ENCODE measurements at regions not wholly inside any gene's neighbourhood (a gene's known extent, or its start where the extent isn't known, plus 50 kb on each side); places are given as distances from the start of the nearest gene placed in this dataset.

- Histone ChIP-seq H2AFZ (ENCODE audit: low read length) (no peak overlapping the region), H3K4me2 (ENCODE audit: low read depth, low read length, poor library complexity, severe bottlenecking) (no peak overlapping the region)
Measured at GRCh38 chr2:7437141-7437540, 519.9 kb downstream of the RNF144A start.

GRCh38 chr2:7437716-7438632 is 520.8 kb downstream of the RNF144A start:
- H3K9ac ChIP-seq (ENCODE audit: low read depth, low read length, poor library complexity, severe bottlenecking) = no peak overlapping the region
- H3K9me2 ChIP-seq (replicated peaks; ENCODE audit: low read depth, low read length) = no peaks in the 10 kb centered on the region
- H3K4me2 ChIP-seq (ENCODE audit: low read depth, low read length, poor library complexity, severe bottlenecking) = no peak overlapping the region
- TF ChIP-seq CTCF (conservative IDR thresholded peaks at IDR 0.05; ENCODE audit: low read length) = no peak
- no peak for TF ChIP-seq EZH2phosphoT487 (IDR thresholded peaks at IDR 0.05; ENCODE audit: borderline replicate concordance)
- H3K27me3 ChIP-seq (ENCODE audit: insufficient read depth, low read length, poor library complexity, severe bottlenecking) = no peaks in the 10 kb centered on the region
- no peaks in the 10 kb centered on the region for H3F3A ChIP-seq (ENCODE audit: low read depth)
- H2AFZ ChIP-seq (ENCODE audit: low read length) = no peak overlapping the region
- no peaks in the 10 kb centered on the region for H3K79me2 ChIP-seq (ENCODE audit: insufficient read depth, low read length)
- no peaks in the 10 kb centered on the region for H4K20me1 ChIP-seq (ENCODE audit: insufficient read depth, low read length, poor library complexity, severe bottlenecking)
- H3K4me1 ChIP-seq (ENCODE audit: insufficient read depth, low read length, poor library complexity, severe bottlenecking) = no peaks in the 10 kb centered on the region
- no peaks in the 10 kb centered on the region for H3K36me3 ChIP-seq (ENCODE audit: insufficient read depth, low read length)
- H3K4me3 ChIP-seq (ENCODE audit: low read length, poor library complexity, severe bottlenecking) = no peak overlapping the region
- no peaks in the 10 kb centered on the region; the same call in 1 of the 2 replicates for H3K9me3 ChIP-seq (ENCODE audit: insufficient read depth, low read depth, low read length)

More at GRCh38 chr2:7437141-7437540, 519.9 kb downstream of the RNF144A start:
- Histone ChIP-seq H3K36me3 (ENCODE audit: insufficient read depth, low read length) (no peaks in the 10 kb centered on the region), H3K9me3 (ENCODE audit: insufficient read depth, low read depth, low read length) (no peaks in the 10 kb centered on the region; the same call in 1 of the 2 replicates), H3K4me1 (ENCODE audit: insufficient read depth, low read length, poor library complexity, severe bottlenecking) (no peaks in the 10 kb centered on the region), H3K9ac (ENCODE audit: low read depth, low read length, poor library complexity, severe bottlenecking) (no peak overlapping the region), H3K4me3 (ENCODE audit: low read length, poor library complexity, severe bottlenecking) (no peak overlapping the region), H3F3A (ENCODE audit: low read depth) (no peaks in the 10 kb centered on the region), H4K20me1 (ENCODE audit: insufficient read depth, low read length, poor library complexity, severe bottlenecking) (no peaks in the 10 kb centered on the region), H3K27me3 (ENCODE audit: insufficient read depth, low read length, poor library complexity, severe bottlenecking) (no peaks in the 10 kb centered on the region), H3K9me2 (replicated peaks; ENCODE audit: low read depth, low read length) (no peaks in the 10 kb centered on the region), H3K79me2 (ENCODE audit: insufficient read depth, low read length) (no peaks in the 10 kb centered on the region)
- no peak for TF ChIP-seq EZH2phosphoT487 (IDR thresholded peaks at IDR 0.05; ENCODE audit: borderline replicate concordance)
- no peak for TF ChIP-seq CTCF (conservative IDR thresholded peaks at IDR 0.05; ENCODE audit: low read length)

DNA sequence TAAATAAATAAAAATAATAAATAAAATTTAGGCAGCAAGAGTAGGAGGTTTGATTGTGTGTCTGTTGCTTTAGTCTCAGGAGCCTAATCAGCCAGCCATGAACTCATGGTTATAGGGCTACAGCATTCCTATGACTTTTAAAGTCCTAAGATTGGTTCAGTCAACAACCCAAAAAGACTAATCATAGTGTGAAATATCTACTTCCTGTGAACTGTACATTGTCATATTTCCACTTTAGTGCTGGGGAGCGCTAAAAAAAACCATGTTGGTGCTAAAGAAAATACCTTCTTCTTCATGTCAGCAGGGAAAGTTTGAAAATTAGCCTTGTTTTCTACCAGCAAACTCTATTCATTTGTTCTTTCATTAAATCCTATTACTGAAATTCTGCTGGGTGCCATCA is 521.6 kb downstream of the RNF144A start:
- Histone ChIP-seq H3K4me2 (ENCODE audit: low read depth, low read length, poor library complexity, severe bottlenecking) (no peak overlapping the region), H3K36me3 (ENCODE audit: insufficient read depth, low read length) (no peaks in the 10 kb centered on the region), H3K9ac (ENCODE audit: low read depth, low read length, poor library complexity, severe bottlenecking) (no peak overlapping the region), H4K20me1 (ENCODE audit: insufficient read depth, low read length, poor library complexity, severe bottlenecking) (no peaks in the 10 kb centered on the region), H2AFZ (ENCODE audit: low read length) (no peak overlapping the region), H3K9me3 (ENCODE audit: insufficient read depth, low read depth, low read length) (no peaks in the 10 kb centered on the region), H3K9me2 (replicated peaks; ENCODE audit: low read depth, low read length) (no peaks in the 10 kb centered on the region), H3F3A (ENCODE audit: low read depth) (no peaks in the 10 kb centered on the region), H3K4me3 (ENCODE audit: low read length, poor library complexity, severe bottlenecking) (no peak overlapping the region), H3K4me1 (ENCODE audit: insufficient read depth, low read length, poor library complexity, severe bottlenecking) (no peaks in the 10 kb centered on the region), H3K27me3 (ENCODE audit: insufficient read depth, low read length, poor library complexity, severe bottlenecking) (no peaks in the 10 kb centered on the region), H3K79me2 (ENCODE audit: insufficient read depth, low read length) (no peaks in the 10 kb centered on the region)
- TF ChIP-seq EZH2phosphoT487 (IDR thresholded peaks at IDR 0.05; ENCODE audit: borderline replicate concordance) = no peak
- no peak for TF ChIP-seq CTCF (conservative IDR thresholded peaks at IDR 0.05; ENCODE audit: low read length)

All from Loucy (cell line).